Central memory CD8-positive, alpha-beta T cell (primary cell): ENCODE measurements at regions not wholly inside any gene's neighbourhood (a gene's known extent, or its start where the extent isn't known, plus 50 kb on each side); places are given as distances from the start of the nearest gene placed in this dataset.

ENCODE experiments used
- ATAC-seq: fragments of 150-1000 bp; cut with Tn5 transposase; replicated peaks from 2 replicates; pipeline ENCODE4 v1.10.0; 2022; ENCODE audit warnings: mild to moderate bottlenecking, moderate FRiP score, moderate number of reproducible peaks; ENCODE audit not compliant: poor library complexity, severe bottlenecking; ENCODE audit errors: extremely low read depth
- DNase-seq, 2 donors: peaks; one replicate each; pipeline ENCODE4 v3.0.0; 2021; ENCODE audit warnings: low spot score in 2 of 2
- H3K27ac Mint-ChIP-seq: one replicate; pipeline ENCODE4 v1.8.0; 2022; ENCODE audit warnings: low read depth, mild to moderate bottlenecking, moderate library complexity, mixed read lengths
- H3K27me3 Mint-ChIP-seq: one replicate; pipeline ENCODE4 v1.8.0; 2022; ENCODE audit warnings: mixed read lengths
- H3K36me3 Mint-ChIP-seq: one replicate; pipeline ENCODE4 v1.8.0; 2022; ENCODE audit warnings: mild to moderate bottlenecking, moderate library complexity, mixed read lengths; ENCODE audit not compliant: insufficient read depth
- H3K4me1 Mint-ChIP-seq: one replicate; pipeline ENCODE4 v1.8.0; 2022; ENCODE audit warnings: mixed read lengths
- H3K4me3 Mint-ChIP-seq: one replicate; pipeline ENCODE4 v1.8.0; 2022; ENCODE audit warnings: mild to moderate bottlenecking, moderate library complexity, mixed read lengths
- H3K9me3 Mint-ChIP-seq: one replicate; pipeline ENCODE4 v1.8.0; 2022; ENCODE audit warnings: mixed read lengths

GRCh38 chr12:114747012-114747858 is 63.3 kb upstream of the TBX3 start:
- no peaks in the 10 kb centered on the region for H3K27me3 Mint-ChIP-seq
- DNase-seq: no peak
- no peaks in the 10 kb centered on the region for H3K4me1 Mint-ChIP-seq
- H3K27ac Mint-ChIP-seq: no peak overlapping the region
- ATAC-seq: no peak
- H3K4me3 Mint-ChIP-seq: no peak overlapping the region
- H3K9me3 Mint-ChIP-seq: no peaks in the 10 kb centered on the region
- peaks cover 3% of the 10 kb centered on the region for H3K36me3 Mint-ChIP-seq

- no peak overlapping the region for H3K4me3 Mint-ChIP-seq
- H3K27me3 Mint-ChIP-seq: no peaks in the 10 kb centered on the region
- no peak overlapping the region for H3K27ac Mint-ChIP-seq
- peaks cover 3% of the 10 kb centered on the region for H3K36me3 Mint-ChIP-seq
- no peaks in the 10 kb centered on the region for H3K4me1 Mint-ChIP-seq
- DNase-seq (no peak), ATAC-seq (no peak)
- no peaks in the 10 kb centered on the region for H3K9me3 Mint-ChIP-seq
Measured at GRCh38 chr12:114746297-114747011, 62.5 kb upstream of the TBX3 start.

GRCh38 chr12:114744691-114745090 is 60.7 kb upstream of the TBX3 start:
- no peaks in the 10 kb centered on the region for H3K9me3 Mint-ChIP-seq
- no peak overlapping the region for H3K27ac Mint-ChIP-seq
- no peaks in the 10 kb centered on the region for H3K27me3 Mint-ChIP-seq
- H3K4me1 Mint-ChIP-seq: no peaks in the 10 kb centered on the region
- ATAC-seq (no peak), DNase-seq (no peak)
- no peak overlapping the region for H3K4me3 Mint-ChIP-seq
- H3K36me3 Mint-ChIP-seq: peaks cover 3% of the 10 kb centered on the region

- Mint-ChIP-seq H3K27me3 (no peaks in the 10 kb centered on the region), H3K4me3 (no peak overlapping the region), H3K27ac (no peak overlapping the region), H3K4me1 (no peaks in the 10 kb centered on the region), H3K9me3 (no peaks in the 10 kb centered on the region), H3K36me3 (peaks cover 3% of the 10 kb centered on the region)
- no peak for ATAC-seq
- no peak for DNase-seq
Measured at GRCh38 chr12:114744285-114744684, 60.3 kb upstream of the TBX3 start.

- Mint-ChIP-seq H3K27ac (no peak overlapping the region), H3K9me3 (no peaks in the 10 kb centered on the region), H3K4me1 (no peaks in the 10 kb centered on the region), H3K36me3 (peaks cover 3% of the 10 kb centered on the region), H3K27me3 (no peaks in the 10 kb centered on the region), H3K4me3 (no peak overlapping the region)
- no peak for ATAC-seq
- no peak for DNase-seq
Measured at GRCh38 chr12:114743799-114744198, 59.8 kb upstream of the TBX3 start.

- no peaks in the 10 kb centered on the region for H3K9me3 Mint-ChIP-seq
- no peaks in the 10 kb centered on the region for H3K27me3 Mint-ChIP-seq
- DNase-seq: no peak
- H3K36me3 Mint-ChIP-seq: peaks cover 3% of the 10 kb centered on the region
- no peaks in the 10 kb centered on the region for H3K4me1 Mint-ChIP-seq
- no peak overlapping the region for H3K27ac Mint-ChIP-seq
- ATAC-seq: no peak
- no peak overlapping the region for H3K4me3 Mint-ChIP-seq
Measured at GRCh38 chr12:114743289-114743688, 59.3 kb upstream of the TBX3 start.

GRCh38 chr12:114742363-114742762 is 58.4 kb upstream of the TBX3 start:
- Mint-ChIP-seq H3K4me3 (no peak overlapping the region), H3K4me1 (no peaks in the 10 kb centered on the region), H3K27ac (no peak overlapping the region), H3K27me3 (no peaks in the 10 kb centered on the region), H3K9me3 (no peaks in the 10 kb centered on the region), H3K36me3 (peaks cover 3% of the 10 kb centered on the region)
- DNase-seq (no peak), ATAC-seq (no peak)

- no peaks in the 10 kb centered on the region for H3K27me3 Mint-ChIP-seq
- H3K4me1 Mint-ChIP-seq: no peaks in the 10 kb centered on the region
- H3K27ac Mint-ChIP-seq: no peak overlapping the region
- ATAC-seq (no peak), DNase-seq (no peak)
- H3K4me3 Mint-ChIP-seq: no peak overlapping the region
- H3K36me3 Mint-ChIP-seq: peaks cover 3% of the 10 kb centered on the region
- no peaks in the 10 kb centered on the region for H3K9me3 Mint-ChIP-seq
Measured at GRCh38 chr12:114741940-114742339, 58.0 kb upstream of the TBX3 start.

- Mint-ChIP-seq H3K36me3 (peaks cover 3% of the 10 kb centered on the region), H3K27ac (no peak overlapping the region), H3K4me3 (no peak overlapping the region), H3K27me3 (peaks cover 2% of the 10 kb centered on the region), H3K9me3 (no peaks in the 10 kb centered on the region), H3K4me1 (no peaks in the 10 kb centered on the region)
- ATAC-seq: no peak
- no peak for DNase-seq
Measured at GRCh38 chr12:114740448-114740847, 56.5 kb upstream of the TBX3 start.

GRCh38 chr12:114738460-114739184 is 54.6 kb upstream of the TBX3 start:
- Mint-ChIP-seq H3K9me3 (no peaks in the 10 kb centered on the region), H3K27ac (no peak overlapping the region), H3K36me3 (no peaks in the 10 kb centered on the region), H3K4me3 (no peak overlapping the region), H3K27me3 (peaks cover 11% of the 10 kb centered on the region), H3K4me1 (no peaks in the 10 kb centered on the region)
- no peak for ATAC-seq
- DNase-seq: no peak

- no peaks in the 10 kb centered on the region for H3K9me3 Mint-ChIP-seq
- no peak for ATAC-seq
Measured at GRCh38 chr12:114735680-114736374, 51.9 kb upstream of the TBX3 start.

GRCh38 chr12:114735011-114735410 is 51.0 kb upstream of the TBX3 start:
- H3K27ac Mint-ChIP-seq: no peak overlapping the region
- H3K27me3 Mint-ChIP-seq: peaks cover 11% of the 10 kb centered on the region
- no peak overlapping the region for H3K4me3 Mint-ChIP-seq

More at GRCh38 chr12:114735680-114736374, 51.9 kb upstream of the TBX3 start:
- Mint-ChIP-seq H3K27me3 (peaks cover 11% of the 10 kb centered on the region), H3K36me3 (no peaks in the 10 kb centered on the region), H3K4me3 (no peak overlapping the region), H3K4me1 (no peaks in the 10 kb centered on the region), H3K27ac (no peak overlapping the region)
- no peak for DNase-seq

More at GRCh38 chr12:114735011-114735410, 51.0 kb upstream of the TBX3 start:
- no peak for DNase-seq
- Mint-ChIP-seq H3K9me3 (no peaks in the 10 kb centered on the region), H3K36me3 (no peaks in the 10 kb centered on the region), H3K4me1 (no peaks in the 10 kb centered on the region)
- ATAC-seq: no peak
